PC-9 (cell line): ENCODE measurements at regions not wholly inside any gene's neighbourhood (a gene's known extent, or its start where the extent isn't known, plus 50 kb on each side); places are given as distances from the start of the nearest gene placed in this dataset.

ENCODE experiments used
- BruUV-seq: library from RNA; stranded (reverse); fragments of 400-500 nt; replicated peaks from 2 replicates; lab custom pipeline; 2021; lab: Mats Ljungman, UMichigan
- CTCF ChIA-PET: fragments of 300-600 bp; sonication (Branson Sonifier 250); formaldehyde crosslinking; loops from one replicate; lab custom pipeline; 2022; ENCODE audit warnings: antibody characterized with exemption; lab: Charles Lee
- POLR2A ChIA-PET: fragments of 300-600 bp; sonication (Branson Sonifier 250); formaldehyde crosslinking; loops from one replicate; lab custom pipeline; 2022; ENCODE audit warnings: antibody characterized with exemption; ENCODE audit not compliant: unreplicated experiment; lab: Charles Lee
- DNase-seq, 2 experiments: peaks; one replicate each; pipeline versions ENCODE4 v3.0.0 to v3.0.0-alpha.2; 2015 to 2022; ENCODE audit warnings: mixed read lengths in 1 of 2
- H2AFZ ChIP-seq: fragments of 200-600 bp; sonication (generic); 2 replicates; pipeline ENCODE4 v1.8.1; 2017; ENCODE audit warnings: antibody characterized with exemption
- H3F3A ChIP-seq: fragments of 200-600 bp; sonication (generic); 2 replicates; pipeline ENCODE4 v1.8.1; 2017; ENCODE audit warnings: antibody characterized with exemption, mild to moderate bottlenecking, low read depth; ENCODE audit not compliant: insufficient read depth
- H3K27ac ChIP-seq: fragments of 200-600 bp; sonication (generic); 2 replicates; pipeline ENCODE4 v1.6.1; 2016; ENCODE audit warnings: mixed run types
- H3K27me3 ChIP-seq: fragments of 200-600 bp; sonication (generic); 2 replicates; pipeline ENCODE4 v1.6.1; 2016; ENCODE audit warnings: low read depth, mixed run types; ENCODE audit not compliant: insufficient read depth
- H3K36me3 ChIP-seq: fragments of 200-600 bp; sonication (generic); 2 replicates; pipeline ENCODE4 v1.6.1; 2016; ENCODE audit warnings: low read depth, mixed run types
- H3K4me1 ChIP-seq: fragments of 200-600 bp; sonication (generic); replicated peaks from 2 replicates; pipeline ENCODE4 v1.6.1; 2016; ENCODE audit warnings: mixed run types; ENCODE audit not compliant: insufficient read depth
- H3K4me2 ChIP-seq: fragments of 200-600 bp; sonication (generic); 2 replicates; pipeline ENCODE4 v1.6.1; 2017; ENCODE audit warnings: mixed run types
- H3K4me3 ChIP-seq: fragments of 200-600 bp; sonication (generic); 2 replicates; pipeline ENCODE4 v1.6.1; 2016; ENCODE audit warnings: mixed run types
- H3K79me2 ChIP-seq: fragments of 200-600 bp; sonication (generic); 2 replicates; pipeline ENCODE4 v1.6.1; 2017; ENCODE audit warnings: low read depth, mixed run types
- H3K9me2 ChIP-seq: fragments of 200-600 bp; sonication (generic); 2 replicates; pipeline ENCODE4 v1.8.1; 2017; ENCODE audit warnings: mild to moderate bottlenecking; ENCODE audit not compliant: insufficient read depth
- H3K9me3 ChIP-seq: fragments of 200-600 bp; sonication (generic); 2 replicates; pipeline ENCODE4 v1.8.1; 2016; ENCODE audit warnings: low read depth; ENCODE audit not compliant: insufficient read depth
- H4K20me1 ChIP-seq: fragments of 200-600 bp; sonication (generic); 2 replicates; pipeline ENCODE4 v1.8.1; 2017; ENCODE audit not compliant: insufficient read depth
- EZH2 ChIP-seq: fragments of 200-600 bp; sonication (generic); IDR thresholded peaks from 2 replicates; pipeline ENCODE4 v1.8.0; 2017; ENCODE audit warnings: antibody characterized with exemption, low read depth
- intact Hi-C: fragments of 100-400 bp; cut with micrococcal nuclease; formaldehyde crosslinking; loops from one replicate; pipeline ENCODE4 v1.10.0; 2022; ENCODE audit not compliant: unreplicated experiment
- TF ChIP-seq, protein P1 (sequence below): fragments of 200-600 bp; sonication (generic); conservative IDR thresholded peaks from 2 replicates; pipeline ENCODE4 v1.6.1; 2017; ENCODE audit warnings: mixed run types, antibody characterized with exemption, mild to moderate bottlenecking, moderate library complexity

DNA sequence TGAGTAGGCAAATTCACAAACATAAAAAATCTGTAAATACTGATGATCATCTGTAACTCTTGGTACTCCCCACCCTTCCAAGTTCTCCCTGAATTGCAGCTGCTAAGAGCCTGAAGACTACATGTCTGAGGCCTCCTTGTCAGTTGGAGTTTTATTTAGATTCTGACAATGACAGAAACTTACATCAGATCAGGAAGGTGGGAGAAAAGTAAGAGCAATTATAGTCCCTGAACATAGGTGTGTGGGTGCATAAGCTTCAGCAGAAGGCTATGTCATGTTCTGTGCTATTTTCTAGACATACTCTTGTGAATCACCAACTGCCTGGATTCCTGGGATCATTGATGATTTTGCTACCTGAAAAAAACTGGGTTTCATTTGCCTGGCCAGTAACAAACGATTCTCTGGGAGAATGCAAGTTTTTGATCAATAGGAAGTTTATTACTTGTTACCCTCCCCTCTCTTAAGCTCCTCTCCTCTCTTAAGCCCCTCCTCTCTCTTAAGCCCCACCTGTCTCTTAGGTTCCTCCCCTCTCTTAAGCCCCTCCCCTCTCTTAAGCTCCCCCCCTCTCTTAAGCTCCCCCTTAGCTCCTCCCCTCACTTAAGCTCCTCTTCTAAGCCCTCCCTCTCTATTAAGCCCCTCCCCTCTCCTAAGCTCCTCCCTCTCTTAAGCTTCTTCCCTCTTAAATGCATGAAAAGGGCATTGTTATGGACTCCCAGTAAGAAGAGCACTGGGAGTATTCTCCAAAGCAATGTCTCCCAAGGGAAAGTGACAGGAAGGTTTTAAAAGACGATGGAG is 1183.4 kb upstream of the AUTS2 start:
- H3K79me2 ChIP-seq: no peaks in the 10 kb centered on the region
- no peak overlapping the region for H3K27ac ChIP-seq
- ChIA-PET POLR2A (no interaction called here), CTCF (no interaction called here)
- no peak overlapping the region for H3K4me2 ChIP-seq
- BruUV-seq: no TSS peak
- H3K36me3 ChIP-seq: no peaks in the 10 kb centered on the region
- TF ChIP-seq, protein P1, sequence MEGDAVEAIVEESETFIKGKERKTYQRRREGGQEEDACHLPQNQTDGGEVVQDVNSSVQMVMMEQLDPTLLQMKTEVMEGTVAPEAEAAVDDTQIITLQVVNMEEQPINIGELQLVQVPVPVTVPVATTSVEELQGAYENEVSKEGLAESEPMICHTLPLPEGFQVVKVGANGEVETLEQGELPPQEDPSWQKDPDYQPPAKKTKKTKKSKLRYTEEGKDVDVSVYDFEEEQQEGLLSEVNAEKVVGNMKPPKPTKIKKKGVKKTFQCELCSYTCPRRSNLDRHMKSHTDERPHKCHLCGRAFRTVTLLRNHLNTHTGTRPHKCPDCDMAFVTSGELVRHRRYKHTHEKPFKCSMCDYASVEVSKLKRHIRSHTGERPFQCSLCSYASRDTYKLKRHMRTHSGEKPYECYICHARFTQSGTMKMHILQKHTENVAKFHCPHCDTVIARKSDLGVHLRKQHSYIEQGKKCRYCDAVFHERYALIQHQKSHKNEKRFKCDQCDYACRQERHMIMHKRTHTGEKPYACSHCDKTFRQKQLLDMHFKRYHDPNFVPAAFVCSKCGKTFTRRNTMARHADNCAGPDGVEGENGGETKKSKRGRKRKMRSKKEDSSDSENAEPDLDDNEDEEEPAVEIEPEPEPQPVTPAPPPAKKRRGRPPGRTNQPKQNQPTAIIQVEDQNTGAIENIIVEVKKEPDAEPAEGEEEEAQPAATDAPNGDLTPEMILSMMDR: no peak
- TF ChIP-seq EZH2: no peak
- no peak overlapping the region for H2AFZ ChIP-seq
- H3K4me1 ChIP-seq: no peaks in the 10 kb centered on the region
- intact Hi-C loops: no loop called here
- H3K9me2 ChIP-seq: no peaks in the 10 kb centered on the region
- H3K9me3 ChIP-seq: no peaks in the 10 kb centered on the region
- H3F3A ChIP-seq: no peaks in the 10 kb centered on the region
- DNase-seq: no peak
- no peak overlapping the region for H3K4me3 ChIP-seq
- no peaks in the 10 kb centered on the region for H4K20me1 ChIP-seq
- H3K27me3 ChIP-seq: no peaks in the 10 kb centered on the region

DNA sequence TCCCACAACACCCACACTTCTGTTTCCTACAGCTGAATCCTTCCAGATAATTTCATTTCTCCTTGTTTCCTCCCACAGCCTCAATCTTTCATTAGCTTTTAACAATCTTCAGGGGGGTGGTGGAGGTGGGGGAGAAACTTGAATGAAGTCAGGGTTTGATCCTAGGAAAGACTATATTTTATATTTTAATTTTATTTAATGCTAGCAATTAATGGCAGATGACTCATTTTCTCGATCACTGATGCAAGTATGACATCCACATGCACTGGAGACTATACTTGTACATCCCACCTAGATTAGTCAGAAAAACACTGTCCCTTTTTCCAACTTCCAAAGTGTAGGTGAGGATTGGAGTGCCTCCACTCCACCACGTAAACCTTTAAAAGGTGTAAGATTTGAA is 1181.3 kb upstream of the AUTS2 start:
- Histone ChIP-seq H3F3A (no peaks in the 10 kb centered on the region), H3K4me3 (no peak overlapping the region), H3K79me2 (no peaks in the 10 kb centered on the region), H3K36me3 (no peaks in the 10 kb centered on the region), H4K20me1 (no peaks in the 10 kb centered on the region), H3K4me2 (no peak overlapping the region), H3K4me1 (no peaks in the 10 kb centered on the region), H2AFZ (no peak overlapping the region), H3K9me2 (no peaks in the 10 kb centered on the region), H3K27me3 (no peaks in the 10 kb centered on the region), H3K9me3 (no peaks in the 10 kb centered on the region), H3K27ac (no peak overlapping the region)
- ChIA-PET POLR2A (no interaction called here), CTCF (no interaction called here)
- intact Hi-C loops: no loop called here
- BruUV-seq: no TSS peak
- no peak for DNase-seq
- TF ChIP-seq, protein P1: no peak

DNA sequence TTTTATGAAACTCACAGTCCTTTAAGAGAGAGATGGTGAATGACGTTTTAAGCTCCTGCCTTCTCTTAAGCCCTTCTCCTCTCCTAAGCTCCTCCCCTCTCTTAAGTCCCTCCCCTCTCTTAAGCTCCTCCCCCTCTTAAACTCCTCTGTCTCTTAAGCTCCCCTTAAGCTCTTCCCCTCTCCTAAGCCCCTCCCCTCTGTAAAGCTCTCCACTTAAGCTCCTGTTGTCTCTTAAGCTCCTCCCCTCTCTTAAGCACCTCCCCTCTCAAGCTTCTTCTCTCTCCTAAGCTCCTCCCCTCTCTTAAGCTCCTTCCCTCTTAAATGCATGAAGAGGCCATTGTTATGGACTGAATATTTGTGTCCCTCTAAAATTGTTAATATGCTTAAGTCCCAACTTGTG is 1180.6 kb upstream of the AUTS2 start:
- H3F3A ChIP-seq: no peaks in the 10 kb centered on the region
- H3K36me3 ChIP-seq: no peaks in the 10 kb centered on the region
- intact Hi-C loops: no loop called here
- no peak overlapping the region for H3K4me3 ChIP-seq
- no peaks in the 10 kb centered on the region for H3K9me2 ChIP-seq
- H3K4me2 ChIP-seq: no peak overlapping the region
- H4K20me1 ChIP-seq: no peaks in the 10 kb centered on the region
- no peaks in the 10 kb centered on the region for H3K79me2 ChIP-seq
- H3K27me3 ChIP-seq: no peaks in the 10 kb centered on the region
- no peak overlapping the region for H2AFZ ChIP-seq
- no TSS peak for BruUV-seq
- CTCF ChIA-PET: no interaction called here
- H3K4me1 ChIP-seq: no peaks in the 10 kb centered on the region
- no peak overlapping the region for H3K27ac ChIP-seq
- TF ChIP-seq, protein P1: no peak
- no peak for TF ChIP-seq EZH2
- H3K9me3 ChIP-seq: no peaks in the 10 kb centered on the region
- no peak for DNase-seq
- POLR2A ChIA-PET: no interaction called here
